C4-2B (cell line): ENCODE measurements at regions not wholly inside any gene's neighbourhood (a gene's known extent, or its start where the extent isn't known, plus 50 kb on each side); places are given as distances from the start of the nearest gene placed in this dataset.

ENCODE experiments used
- ZFX ChIP-seq: fragments of 450-650 bp; IDR thresholded peaks from 2 replicates; pipeline ENCODE4 v1.6.1; 2017
- TF ChIP-seq, protein P1 (sequence below): fragments of 450-650 bp; conservative IDR thresholded peaks from 2 replicates; pipeline ENCODE4 v1.5.1; 2017; ENCODE audit warnings: mild to moderate bottlenecking

DNA sequence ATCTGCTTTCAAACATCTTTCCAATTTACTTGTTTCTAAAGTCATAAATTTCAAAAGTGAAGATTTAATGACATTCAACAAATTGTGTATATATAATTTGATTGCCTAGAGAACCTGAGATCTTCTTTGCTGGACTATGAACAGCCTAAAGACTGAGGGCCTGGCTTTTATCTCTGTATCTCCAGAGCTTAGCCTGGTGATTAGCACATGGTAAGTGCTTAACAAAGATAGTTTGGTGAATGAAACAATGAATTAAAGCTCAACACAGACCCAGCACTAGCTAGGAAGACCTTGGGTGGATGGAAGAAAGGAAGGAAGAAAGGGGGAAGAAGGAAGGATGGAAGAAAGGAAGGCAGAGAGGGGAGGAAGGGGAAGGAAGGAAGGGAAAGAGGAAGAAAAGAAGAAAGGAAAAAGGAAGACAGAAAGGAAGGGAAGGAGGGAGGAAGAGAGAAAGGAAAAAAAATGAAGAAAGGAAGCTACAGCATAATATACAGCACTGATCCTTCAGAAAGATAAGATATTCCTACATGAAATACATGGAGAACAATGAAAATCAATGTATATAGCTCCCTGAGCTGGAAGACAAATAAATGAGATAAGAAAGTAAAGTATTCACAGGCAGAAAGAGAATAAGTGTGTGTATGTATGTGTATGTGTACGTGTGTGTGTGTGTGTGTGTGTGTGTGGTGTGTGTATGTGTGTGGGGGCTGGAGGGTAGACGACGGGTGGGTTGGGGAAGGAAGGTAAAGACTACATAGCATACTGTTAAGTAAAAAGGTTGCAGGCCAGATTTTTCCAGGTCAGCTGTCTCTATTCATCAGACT lies 318.2 kb downstream of the TNS1 start:
- TF ChIP-seq, protein P1, sequence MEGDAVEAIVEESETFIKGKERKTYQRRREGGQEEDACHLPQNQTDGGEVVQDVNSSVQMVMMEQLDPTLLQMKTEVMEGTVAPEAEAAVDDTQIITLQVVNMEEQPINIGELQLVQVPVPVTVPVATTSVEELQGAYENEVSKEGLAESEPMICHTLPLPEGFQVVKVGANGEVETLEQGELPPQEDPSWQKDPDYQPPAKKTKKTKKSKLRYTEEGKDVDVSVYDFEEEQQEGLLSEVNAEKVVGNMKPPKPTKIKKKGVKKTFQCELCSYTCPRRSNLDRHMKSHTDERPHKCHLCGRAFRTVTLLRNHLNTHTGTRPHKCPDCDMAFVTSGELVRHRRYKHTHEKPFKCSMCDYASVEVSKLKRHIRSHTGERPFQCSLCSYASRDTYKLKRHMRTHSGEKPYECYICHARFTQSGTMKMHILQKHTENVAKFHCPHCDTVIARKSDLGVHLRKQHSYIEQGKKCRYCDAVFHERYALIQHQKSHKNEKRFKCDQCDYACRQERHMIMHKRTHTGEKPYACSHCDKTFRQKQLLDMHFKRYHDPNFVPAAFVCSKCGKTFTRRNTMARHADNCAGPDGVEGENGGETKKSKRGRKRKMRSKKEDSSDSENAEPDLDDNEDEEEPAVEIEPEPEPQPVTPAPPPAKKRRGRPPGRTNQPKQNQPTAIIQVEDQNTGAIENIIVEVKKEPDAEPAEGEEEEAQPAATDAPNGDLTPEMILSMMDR, result no peak
- no peak for TF ChIP-seq ZFX
